DMS53 treated with DMSO at 0.1 percent for 48 hours (cell line): ENCODE measurements at regions not wholly inside any gene's neighbourhood (a gene's known extent, or its start where the extent isn't known, plus 50 kb on each side); places are given as distances from the start of the nearest gene placed in this dataset.

Experiments used
- DNase-seq: peaks from one replicate; lab custom pipeline; 2025; ENCODE audit not compliant: unreplicated experiment; lab: John Stamatoyannopoulos, UW

DNA sequence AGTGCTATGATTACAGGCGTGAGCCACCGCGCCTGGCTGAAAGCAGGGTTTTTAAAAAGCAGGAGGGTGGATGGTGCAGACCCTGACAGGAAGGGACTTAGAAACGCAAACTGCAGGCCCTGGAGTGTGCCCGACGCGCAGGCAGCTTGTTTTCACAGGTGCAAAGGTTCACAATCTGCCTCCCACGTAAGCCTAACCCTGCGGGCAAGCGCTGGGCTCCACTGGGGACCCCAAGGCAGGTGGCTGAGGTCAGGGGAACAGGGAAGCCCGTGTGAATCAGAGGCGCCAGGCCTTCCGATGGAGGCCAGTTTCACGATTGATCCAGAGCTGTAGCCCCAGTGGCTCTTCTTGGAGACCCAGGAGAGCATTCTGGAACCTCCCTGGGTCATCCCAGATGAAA lies 256.3 kb downstream of the BRD1 start:
- DNase-seq: no peak

DNA sequence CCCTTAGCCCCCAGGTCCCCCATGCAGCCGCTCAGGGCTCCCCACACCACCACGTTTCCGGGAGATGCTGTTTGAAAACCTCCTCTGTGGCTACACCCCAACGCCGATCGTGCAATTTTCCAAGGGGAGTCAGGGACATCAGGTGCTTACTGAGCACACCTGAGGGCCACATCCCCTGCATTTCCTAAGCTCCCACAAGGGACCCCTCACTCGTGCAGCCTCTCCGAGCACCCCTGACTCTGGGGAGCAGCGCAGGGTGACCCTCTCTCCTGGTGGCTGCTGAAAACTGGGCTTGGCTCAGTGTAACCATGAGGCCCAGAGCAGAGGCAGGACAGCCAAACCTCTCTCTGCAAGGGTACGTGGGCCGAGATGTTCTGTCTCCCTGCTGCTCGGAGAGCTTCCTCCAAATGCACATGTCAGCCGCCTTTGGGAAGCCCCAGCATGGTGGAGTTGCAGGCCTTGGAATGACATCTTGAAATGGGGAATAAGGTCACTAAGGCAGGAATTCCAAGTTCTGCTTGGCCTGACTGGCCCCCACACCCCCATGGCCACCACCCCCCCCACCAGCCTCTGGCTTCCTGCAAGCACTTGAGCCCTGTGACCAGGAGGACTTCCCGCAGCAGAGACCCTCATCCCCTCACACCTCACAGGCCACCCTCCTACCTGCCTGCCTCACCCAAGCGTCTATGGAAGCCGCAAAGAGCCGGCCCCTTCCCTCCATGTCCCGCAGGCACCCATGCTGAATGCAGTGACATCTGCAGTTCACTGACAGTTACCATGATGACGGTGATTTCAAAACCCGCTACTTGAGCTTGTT lies 257.4 kb downstream of the BRD1 start:
- DNase-seq: no peak

DNA sequence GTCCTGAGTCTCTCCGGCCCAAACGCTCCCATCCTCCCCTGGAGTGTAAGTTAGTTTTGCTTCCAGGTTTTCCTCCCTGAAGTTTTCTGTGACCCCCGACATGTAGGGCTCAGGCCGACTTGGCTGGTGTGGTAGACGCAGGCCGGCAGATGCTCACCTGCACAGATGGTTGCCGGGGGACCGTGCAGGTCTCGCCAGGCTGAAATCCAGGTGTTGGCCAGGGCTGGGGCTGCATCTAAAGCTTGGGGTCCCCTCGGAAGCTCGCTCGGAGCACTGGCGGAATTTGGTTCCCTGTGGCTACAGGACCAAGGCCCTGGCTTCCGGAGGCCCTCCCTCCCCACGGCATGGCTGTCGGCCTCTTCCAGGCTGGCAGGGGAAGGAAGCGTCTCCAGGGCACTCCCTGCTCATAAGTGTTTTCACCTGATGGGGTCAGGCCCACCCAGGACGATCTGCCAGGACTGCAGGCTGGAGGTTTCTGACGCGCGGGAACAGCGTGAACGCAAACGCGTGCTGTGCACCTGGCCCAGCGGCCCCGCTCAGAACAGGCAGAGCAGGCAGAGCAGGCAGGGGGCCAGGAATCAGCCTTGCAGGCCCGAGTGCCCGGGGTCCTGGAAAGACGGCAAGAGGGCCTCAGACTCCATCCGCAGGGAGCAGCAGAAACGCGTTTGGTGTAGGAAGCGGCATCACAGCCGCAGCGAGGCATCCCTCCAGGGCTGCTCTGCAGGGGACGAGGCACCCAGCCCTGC lies 258.2 kb downstream of the BRD1 start:
- no peak for DNase-seq

DNA sequence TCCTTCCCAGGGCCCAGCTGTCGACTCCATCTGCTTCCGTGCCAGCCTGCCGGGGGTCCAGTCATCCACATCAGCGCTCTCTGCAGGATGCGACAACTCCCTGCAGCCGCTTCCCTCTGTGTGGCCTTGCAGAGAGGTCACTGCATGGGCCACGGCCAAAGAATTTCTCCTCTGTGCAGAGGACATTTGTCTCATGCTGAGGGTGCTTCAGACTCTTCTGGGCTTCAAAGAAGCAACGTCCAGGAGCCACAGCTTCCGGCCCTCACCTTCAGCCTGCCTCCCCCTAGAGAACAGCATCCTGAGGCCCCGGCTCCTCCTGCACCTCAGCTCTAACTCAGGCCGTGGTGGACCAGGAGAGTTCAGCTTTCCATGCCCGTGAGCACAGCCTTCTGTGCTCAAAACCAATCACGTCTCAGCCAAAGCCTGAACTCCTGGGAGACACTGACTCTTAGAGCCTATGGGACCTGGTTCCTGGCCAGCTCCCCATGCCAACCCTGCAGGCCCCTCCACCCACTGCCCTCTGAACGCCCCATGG lies 258.9 kb downstream of the BRD1 start:
- DNase-seq: no peak

DNA sequence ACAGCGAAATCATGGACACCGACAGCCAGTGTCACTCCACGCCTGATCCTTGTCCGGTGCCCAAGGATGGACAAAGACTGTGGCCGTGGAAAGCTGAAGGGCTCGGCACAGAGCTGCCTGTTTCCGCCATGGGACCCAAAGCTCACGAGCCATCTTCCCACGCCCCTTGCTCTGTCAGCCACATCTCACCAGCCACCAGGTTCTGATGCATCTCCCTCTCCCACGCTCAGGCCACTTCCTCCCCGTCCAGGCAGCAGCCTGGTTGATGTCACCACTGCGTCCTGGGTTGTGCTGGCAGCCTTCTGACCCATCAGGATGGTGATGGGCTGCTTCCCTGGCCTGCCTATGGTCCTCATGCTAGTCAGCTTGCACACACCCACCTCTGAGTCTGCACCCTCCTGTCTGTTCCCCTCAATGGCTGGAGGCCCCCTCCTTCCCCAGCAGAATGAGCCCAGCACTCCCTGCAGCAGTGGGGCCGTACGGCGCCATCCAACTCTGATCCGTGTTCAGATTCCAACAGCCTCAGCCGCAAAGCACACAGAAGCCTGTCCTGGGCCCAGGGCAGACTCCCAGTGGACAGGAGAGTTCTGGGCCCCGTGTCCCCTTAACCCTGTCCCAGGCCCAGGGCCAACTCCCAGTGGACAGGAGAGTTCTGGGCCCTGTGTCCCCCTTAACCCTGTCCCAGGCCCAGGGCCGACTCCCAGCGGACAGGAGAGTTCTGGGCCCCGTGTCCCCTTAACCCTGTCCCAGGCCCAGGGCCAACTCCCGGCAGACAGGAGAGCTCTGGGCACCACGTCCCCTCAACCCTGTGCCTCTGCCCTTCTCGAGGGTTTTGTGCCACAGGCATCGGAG lies 259.5 kb downstream of the BRD1 start:
- DNase-seq: no peak

DNA sequence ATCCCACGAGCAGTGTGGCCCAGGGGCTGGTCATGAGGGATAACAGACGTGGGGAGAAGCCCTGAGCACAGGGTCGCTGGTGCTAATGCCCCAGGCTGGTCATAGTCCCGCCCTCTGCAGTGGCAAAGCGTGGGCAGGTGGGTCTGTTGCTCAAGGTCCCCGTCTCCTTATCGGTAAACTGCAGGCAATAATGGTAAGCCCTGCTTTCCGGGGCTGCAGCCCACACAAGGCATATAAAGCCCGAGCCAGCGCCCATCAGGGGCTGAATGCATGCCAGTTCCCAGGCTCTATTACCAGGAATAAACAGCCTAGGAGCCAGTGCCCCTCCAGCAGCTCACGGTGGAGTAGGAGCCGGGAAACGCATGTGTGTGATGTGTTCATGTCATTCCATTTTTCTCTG lies 261.0 kb downstream of the BRD1 start:
- DNase-seq: no peak

DNA sequence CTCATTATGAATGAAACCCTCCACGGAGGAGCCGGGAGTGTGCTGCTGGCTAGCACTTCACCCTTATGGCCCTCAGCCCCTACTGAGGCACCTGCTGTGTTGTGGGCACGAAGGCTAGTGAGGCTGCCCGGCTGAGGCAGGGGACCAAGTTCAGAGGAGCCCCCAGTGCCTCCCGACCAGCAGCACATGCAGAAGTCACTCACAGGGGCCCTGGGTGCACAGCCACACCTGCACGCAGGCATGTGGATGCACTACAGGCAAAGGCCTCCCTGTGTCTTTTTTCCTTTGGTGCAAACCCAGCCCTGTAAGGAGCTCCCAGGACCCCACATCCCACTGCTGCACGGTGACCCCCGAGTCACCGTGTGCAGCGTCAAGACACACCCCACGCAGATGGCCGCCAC lies 261.5 kb downstream of the BRD1 start:
- DNase-seq: no peak

DNA sequence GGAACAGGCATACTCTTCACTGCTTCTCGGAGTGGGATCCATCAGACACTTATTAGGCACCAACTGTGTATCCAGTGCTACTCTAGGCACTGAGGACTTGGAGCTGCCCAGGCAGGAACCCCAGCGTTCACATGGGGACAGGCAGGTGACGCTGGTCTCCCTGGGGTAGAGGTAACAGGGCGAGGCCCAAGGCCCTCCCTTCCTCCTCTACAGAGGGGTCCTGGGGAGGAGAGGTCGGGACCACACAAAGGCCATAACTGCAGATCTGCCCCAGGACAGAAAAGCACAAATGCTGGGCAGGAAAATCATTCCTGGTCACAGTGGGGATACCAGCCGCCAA lies 262.2 kb downstream of the BRD1 start:
- no peak for DNase-seq

DNA sequence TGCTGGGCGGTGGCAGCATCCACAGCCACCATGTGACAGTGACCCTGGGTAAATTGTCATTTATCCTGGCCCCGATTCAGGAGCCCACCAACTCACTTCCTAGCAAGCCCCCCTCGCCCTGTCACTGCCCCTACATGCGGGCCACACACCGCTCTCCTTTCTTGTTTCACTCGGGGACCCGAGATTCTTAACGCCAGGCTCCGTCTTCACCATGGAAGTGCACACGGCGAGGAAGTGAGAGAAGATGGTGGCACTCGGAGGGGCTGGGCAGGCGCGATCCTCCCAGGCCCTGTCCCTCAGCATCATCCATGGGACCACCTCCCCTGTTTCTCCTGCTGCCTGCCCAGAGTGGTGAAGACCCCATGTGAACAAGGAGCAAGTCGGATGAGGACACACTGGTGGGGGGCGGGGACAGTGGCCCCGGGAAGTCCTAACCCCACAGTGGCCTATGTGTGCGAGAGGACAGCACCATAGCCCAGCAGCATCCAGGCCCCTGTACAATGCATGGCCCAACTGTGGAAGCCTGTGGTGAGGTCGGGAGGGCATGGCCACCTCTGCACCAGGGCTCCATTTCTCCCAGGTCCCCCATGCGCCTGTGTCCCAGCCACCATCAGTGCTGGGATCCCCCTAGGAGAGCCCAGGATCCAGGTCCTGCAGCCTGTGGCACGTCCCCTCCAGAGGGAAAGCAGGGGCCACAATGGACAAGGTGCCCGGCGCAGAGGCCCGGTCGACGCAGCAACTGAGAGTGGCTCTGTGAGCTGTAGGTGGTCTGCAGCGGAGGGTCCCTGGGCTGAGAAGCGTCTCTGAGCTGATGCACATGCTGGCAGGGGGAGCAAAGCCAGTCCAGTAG lies 262.8 kb downstream of the BRD1 start:
- no peak for DNase-seq

DNA sequence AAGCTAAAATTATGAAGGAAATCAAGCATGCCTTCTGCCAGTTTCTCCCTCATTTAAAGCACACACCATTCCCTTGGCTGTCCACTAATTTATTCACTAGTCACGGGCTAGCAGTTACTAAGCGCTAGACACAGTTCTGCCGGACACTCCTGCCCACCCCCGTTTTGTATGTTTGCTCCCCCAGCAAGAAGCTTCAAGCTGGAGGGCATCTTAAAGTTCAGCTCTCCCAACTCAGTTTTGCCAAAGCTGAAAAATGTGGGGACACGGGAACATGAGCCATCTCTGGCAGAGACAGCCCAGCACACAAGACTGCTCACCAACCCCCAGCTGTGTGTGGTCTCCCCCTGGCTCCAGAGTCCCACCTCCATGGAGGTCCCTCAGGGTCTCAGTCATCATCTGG lies 263.6 kb downstream of the BRD1 start:
- no peak for DNase-seq

DNA sequence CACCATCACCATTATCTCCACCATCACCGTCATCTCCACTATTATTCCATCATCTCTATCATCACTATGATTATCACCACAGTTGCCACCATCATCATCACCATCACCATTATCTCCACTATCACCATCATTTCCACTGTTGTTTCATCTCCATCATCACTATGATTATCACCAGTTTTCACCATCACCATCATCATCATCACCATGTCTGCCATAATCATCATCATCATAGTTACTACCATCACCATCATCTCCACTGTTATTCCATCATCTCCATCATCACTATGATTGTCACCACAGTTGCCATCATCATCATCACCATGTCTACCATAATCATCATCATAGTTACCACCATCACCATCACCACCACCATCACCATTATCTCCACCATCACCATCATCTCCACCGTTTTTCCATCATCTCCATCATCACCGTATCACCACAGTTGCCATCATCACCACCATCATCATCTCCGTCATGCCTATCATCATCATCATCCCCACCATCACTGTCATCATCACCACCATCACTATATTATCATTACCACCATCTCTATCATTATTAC lies 264.9 kb downstream of the BRD1 start:
- no peak for DNase-seq

DNA sequence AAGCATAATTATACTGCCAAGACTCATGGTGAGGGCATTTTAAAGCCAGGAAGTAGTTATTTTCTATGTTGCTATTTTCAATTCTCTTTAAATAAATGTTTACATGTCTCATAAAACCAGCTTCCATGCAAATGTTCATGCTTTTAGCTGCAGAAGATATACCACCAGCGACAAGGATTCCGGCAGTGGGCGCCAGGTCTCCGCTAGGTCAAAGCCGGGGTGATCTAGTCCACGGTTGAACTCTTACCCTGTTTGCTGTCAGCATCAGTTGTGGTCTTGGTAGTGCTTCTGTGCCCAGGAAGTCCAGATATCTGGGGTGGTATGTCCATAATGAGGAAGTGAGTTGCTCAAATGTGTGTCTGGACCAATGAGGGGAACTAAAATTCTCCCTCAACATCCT lies 265.7 kb downstream of the BRD1 start:
- DNase-seq: no peak

DNA sequence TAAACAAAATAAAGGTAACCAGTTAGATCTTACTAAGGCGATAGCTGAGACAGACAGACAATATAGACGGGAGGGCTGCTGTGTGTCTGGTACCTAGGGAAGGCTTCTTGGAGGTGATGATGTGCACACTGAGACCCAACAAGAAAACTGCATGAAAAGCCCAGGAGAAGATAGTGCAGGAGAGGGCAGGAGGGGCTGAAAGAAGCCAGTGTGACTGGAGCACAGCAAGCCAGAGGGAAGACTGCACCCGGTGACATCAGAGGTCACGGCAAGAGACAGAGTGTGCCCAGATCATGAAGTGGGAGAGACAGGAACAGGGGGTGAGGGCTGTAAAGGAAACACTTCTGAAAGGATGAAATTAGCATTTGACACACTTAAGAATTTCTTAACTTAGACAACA lies 266.3 kb downstream of the BRD1 start:
- no peak for DNase-seq

DNA sequence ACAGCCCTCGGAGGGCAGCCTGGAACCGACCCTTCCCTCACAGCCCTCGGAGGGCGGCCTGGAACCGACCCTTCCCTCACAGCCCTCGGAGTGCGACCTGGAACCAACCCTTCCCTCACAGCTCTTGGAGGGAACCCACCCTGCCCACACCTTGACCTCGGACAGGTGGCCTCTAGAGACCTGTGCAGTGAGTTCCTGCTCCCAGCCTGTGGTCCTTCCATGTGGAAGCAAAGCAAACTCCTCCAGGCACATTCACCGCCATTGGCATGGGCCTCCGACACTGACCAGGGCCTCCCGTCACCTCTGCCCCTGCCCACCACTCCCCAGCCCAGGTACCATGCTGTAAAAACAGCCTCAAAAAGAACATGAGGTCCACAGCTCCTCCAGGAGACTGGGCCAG lies 272.1 kb downstream of the BRD1 start:
- DNase-seq: no peak

DNA sequence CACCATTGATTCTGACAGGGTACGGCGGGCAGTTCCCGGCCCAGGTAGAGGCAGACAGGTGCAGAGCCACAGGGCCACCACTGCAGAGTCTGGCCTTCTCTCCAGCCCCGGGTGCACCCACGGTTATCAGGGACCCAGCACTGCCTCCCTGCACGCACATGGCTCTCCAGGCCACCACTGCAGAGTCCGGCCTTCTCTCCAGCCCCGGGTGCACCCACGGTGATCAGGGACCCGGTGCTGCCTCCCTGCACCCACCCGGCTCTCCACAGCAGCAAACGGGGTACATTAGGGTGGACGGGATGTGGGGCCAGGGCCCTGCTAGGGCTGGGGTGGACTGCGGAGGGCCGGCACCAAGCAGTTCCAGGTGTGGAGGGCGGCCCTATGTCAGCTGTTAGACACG lies 272.9 kb downstream of the BRD1 start:
- no peak for DNase-seq

DNA sequence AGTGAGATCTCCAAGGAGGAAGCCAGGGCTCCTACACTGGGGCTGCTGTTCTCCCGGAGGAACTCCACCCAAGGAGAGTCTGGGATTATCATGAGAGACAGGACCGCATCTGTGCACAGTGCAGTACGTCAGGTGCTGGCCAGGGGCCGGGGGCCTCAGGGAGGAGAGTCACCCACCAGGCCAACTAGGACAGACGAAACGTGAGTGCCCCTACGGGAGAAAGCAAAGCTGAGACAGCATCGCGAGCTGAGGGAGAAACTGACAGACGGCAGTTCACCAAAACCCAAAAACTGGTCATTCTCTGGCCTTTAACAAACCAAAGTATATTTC lies 273.4 kb downstream of the BRD1 start:
- no peak for DNase-seq

DNA sequence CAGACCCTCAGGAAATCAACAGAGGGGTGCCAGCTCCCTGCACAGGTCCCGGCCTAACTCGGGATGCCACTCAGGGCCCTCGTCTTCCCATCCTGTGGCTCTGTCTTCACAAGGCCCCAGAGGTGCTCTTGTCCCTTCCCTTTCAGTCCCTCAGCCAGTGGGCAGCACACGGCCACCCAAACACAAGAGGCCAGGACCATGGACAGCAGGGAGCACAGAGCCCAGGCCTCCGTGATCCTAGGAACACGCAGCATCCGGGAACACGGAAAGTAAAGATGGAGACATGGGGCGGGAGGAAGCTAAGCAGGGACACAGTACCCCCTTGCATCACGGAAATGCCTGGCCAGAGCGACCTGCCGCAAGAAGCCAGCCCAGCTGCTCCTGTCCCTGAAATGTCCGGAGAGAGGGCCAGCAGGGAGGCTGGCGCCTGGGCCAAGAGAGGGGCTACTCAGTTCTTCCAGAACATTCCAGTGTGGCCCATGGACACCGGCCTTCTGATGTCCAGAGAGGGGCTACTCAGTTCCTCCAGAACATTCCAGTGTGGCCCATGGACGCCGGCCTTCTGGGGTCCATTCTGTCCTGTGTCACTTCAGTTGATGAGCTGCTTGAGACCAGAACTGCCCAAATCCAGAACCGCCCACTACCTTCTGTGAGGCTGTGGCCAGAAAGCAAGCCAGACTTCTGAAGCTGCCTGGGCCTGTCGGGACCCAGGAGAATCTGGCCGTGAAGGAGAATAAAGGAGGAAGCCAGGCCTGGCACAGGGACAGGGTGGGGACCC lies 274.0 kb downstream of the BRD1 start:
- no peak for DNase-seq

DNA sequence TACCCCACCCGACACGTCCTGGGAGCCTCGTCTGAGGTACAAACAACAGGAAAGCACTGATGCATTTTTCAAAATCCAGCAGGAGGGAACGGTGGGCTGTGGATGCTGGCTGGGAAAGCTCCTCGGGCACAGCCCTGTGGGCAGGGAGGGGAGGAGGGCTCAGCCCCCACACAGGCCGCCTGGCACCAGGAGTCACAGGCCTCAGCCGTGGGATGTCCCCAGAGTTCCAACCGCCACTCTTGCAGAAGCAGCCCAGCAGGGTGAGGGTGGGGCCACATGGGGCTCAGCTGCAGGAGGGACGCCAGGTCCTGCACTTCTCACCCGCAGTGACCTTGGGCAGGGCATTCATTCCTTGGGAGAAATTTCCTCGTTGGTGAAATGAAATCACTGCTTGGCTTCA lies 274.6 kb downstream of the BRD1 start:
- DNase-seq: no peak

DNA sequence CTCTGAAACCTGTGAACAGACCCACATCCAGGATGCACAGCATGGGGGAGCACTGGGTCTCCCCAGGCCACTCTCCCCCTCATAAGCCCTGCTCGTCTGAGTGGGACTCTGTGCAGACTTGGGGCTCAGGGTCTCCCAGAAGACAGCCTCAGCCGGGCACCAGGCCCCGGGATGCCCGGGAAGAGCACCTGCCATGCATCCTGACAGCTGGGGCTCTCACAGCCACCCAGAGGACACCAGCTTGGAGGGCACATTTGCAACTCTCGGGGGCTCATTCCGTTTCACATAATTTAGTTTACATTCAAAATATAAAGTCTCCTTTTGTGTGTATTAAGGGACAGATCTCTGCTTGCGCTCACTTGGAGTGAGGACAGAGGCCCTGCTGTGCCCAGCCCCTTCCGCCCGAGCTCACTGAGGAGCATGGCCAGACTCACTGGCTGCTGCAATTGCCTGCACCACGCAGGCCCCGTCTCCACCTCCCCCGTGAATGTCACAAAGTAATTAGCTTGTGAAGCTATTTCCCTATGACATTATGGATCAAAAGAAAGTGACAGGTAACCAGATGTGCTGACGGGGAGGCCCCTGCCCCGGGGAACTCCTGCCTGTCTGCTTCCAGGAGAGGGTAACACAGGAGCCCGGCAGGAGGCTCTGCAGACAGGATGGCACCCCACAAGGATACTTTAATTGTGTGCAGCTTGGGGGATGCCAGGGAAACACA lies 275.6 kb downstream of the BRD1 start:
- no peak for DNase-seq
